ENCODE measurements at regions not wholly inside any gene's neighbourhood (a gene's known extent, or its start where the extent isn't known, plus 50 kb on each side); places are given as distances from the start of the nearest gene placed in this dataset.

- Histone ChIP-seq H3K36me3 (ENCODE audit: low read length) (no peaks in the 10 kb centered on the region), H3K4me3 (ENCODE audit: insufficient read depth, low read length, poor library complexity, severe bottlenecking) (no peak overlapping the region), H4K20me1 (ENCODE audit: low read depth, low read length) (no peaks in the 10 kb centered on the region), H3K9me2 (replicated peaks; ENCODE audit: insufficient read depth, low read length) (no peaks in the 10 kb centered on the region), H2AFZ (ENCODE audit: low read depth, low read length, severe bottlenecking) (no peak overlapping the region), H3K27me3 (ENCODE audit: low read length) (no peaks in the 10 kb centered on the region), H3K9me3 (ENCODE audit: insufficient read depth, low read length) (no peaks in the 10 kb centered on the region), H3K79me2 (ENCODE audit: insufficient read depth, low read length) (no peaks in the 10 kb centered on the region), H3K9ac (ENCODE audit: low read length) (no peak overlapping the region), H3K27ac (ENCODE audit: low read depth, low read length) (no peak overlapping the region), H3F3A (ENCODE audit: insufficient read depth) (no peaks in the 10 kb centered on the region), H3K4me2 (ENCODE audit: low read depth, low read length, poor library complexity, severe bottlenecking) (no peak overlapping the region)
- TF ChIP-seq CTCF (IDR thresholded peaks at IDR 0.05; ENCODE audit: insufficient read depth, low read length, poor library complexity, severe bottlenecking) (no peak), EZH2phosphoT487 (conservative IDR thresholded peaks at IDR 0.05; ENCODE audit: low read length) (no peak)
These were observed 155.4 kb downstream of the ASB1 start for GRCh38 chr2:238582159-238582558.

- Histone ChIP-seq H3K9me2 (replicated peaks; ENCODE audit: insufficient read depth, low read length) (no peaks in the 10 kb centered on the region), H3F3A (ENCODE audit: insufficient read depth) (no peaks in the 10 kb centered on the region), H3K9me3 (ENCODE audit: insufficient read depth, low read length) (no peaks in the 10 kb centered on the region), H2AFZ (ENCODE audit: low read depth, low read length, severe bottlenecking) (no peak overlapping the region), H3K4me3 (ENCODE audit: insufficient read depth, low read length, poor library complexity, severe bottlenecking) (no peak overlapping the region), H4K20me1 (ENCODE audit: low read depth, low read length) (no peaks in the 10 kb centered on the region), H3K27me3 (ENCODE audit: low read length) (no peaks in the 10 kb centered on the region), H3K4me2 (ENCODE audit: low read depth, low read length, poor library complexity, severe bottlenecking) (no peak overlapping the region), H3K9ac (ENCODE audit: low read length) (no peak overlapping the region), H3K36me3 (ENCODE audit: low read length) (no peaks in the 10 kb centered on the region), H3K27ac (ENCODE audit: low read depth, low read length) (no peak overlapping the region), H3K79me2 (ENCODE audit: insufficient read depth, low read length) (no peaks in the 10 kb centered on the region)
- TF ChIP-seq CTCF (IDR thresholded peaks at IDR 0.05; ENCODE audit: insufficient read depth, low read length, poor library complexity, severe bottlenecking) (no peak), EZH2phosphoT487 (conservative IDR thresholded peaks at IDR 0.05; ENCODE audit: low read length) (no peak)
These were observed 157.9 kb downstream of the ASB1 start for GRCh38 chr2:238584617-238585016.

- no peak overlapping the region for H3K27ac ChIP-seq (ENCODE audit: low read depth, low read length)
- no peaks in the 10 kb centered on the region for H3K36me3 ChIP-seq (ENCODE audit: low read length)
- no peaks in the 10 kb centered on the region for H3K79me2 ChIP-seq (ENCODE audit: insufficient read depth, low read length)
- TF ChIP-seq CTCF (IDR thresholded peaks at IDR 0.05; ENCODE audit: insufficient read depth, low read length, poor library complexity, severe bottlenecking): no peak
- TF ChIP-seq EZH2phosphoT487 (conservative IDR thresholded peaks at IDR 0.05; ENCODE audit: low read length): no peak
- H3K9me3 ChIP-seq (ENCODE audit: insufficient read depth, low read length): no peaks in the 10 kb centered on the region
- no peak overlapping the region for H3K9ac ChIP-seq (ENCODE audit: low read length)
- H3K9me2 ChIP-seq (replicated peaks; ENCODE audit: insufficient read depth, low read length): no peaks in the 10 kb centered on the region
- no peak overlapping the region for H2AFZ ChIP-seq (ENCODE audit: low read depth, low read length, severe bottlenecking)
- no peaks in the 10 kb centered on the region for H3F3A ChIP-seq (ENCODE audit: insufficient read depth)
- H3K4me3 ChIP-seq (ENCODE audit: insufficient read depth, low read length, poor library complexity, severe bottlenecking): no peak overlapping the region
- no peaks in the 10 kb centered on the region for H4K20me1 ChIP-seq (ENCODE audit: low read depth, low read length)
- H3K4me2 ChIP-seq (ENCODE audit: low read depth, low read length, poor library complexity, severe bottlenecking): no peak overlapping the region
- no peaks in the 10 kb centered on the region for H3K27me3 ChIP-seq (ENCODE audit: low read length)
These were observed 159.4 kb downstream of the ASB1 start for GRCh38 chr2:238585836-238586821.
